HCEC 1CT (cell line): ENCODE measurements at regions not wholly inside any gene's neighbourhood (a gene's known extent, or its start where the extent isn't known, plus 50 kb on each side); places are given as distances from the start of the nearest gene placed in this dataset.
"Not testable (repeated sequence)": the region's sequence is repeated elsewhere in the genome, so short reads cannot be mapped to it uniquely, and the experiment has no call there.

Experiments
- DNase-seq: peaks from one replicate; pipeline ENCODE4 v3.0.0-alpha.2; 2017

GRCh38 chr14:89697281-89698060 lies 257.1 kb downstream of the EFCAB11 start:
- DNase-seq = no peak

- DNase-seq = no peak
Observed at GRCh38 chr14:89695846-89696245, 258.7 kb downstream of the EFCAB11 start.

GRCh38 chr14:89690139-89690538 lies 264.4 kb downstream of the EFCAB11 start:
- no peak for DNase-seq

GRCh38 chr14:89689711-89690110 lies 264.8 kb downstream of the EFCAB11 start:
- not testable (repeated sequence) for DNase-seq

- no peak for DNase-seq
Observed at GRCh38 chr14:89688507-89689211, 265.9 kb downstream of the EFCAB11 start.

GRCh38 chr14:89687129-89687528 lies 267.4 kb downstream of the EFCAB11 start:
- DNase-seq = not testable (repeated sequence)

GRCh38 chr14:89684139-89684538 lies 267.1 kb upstream of the FOXN3 start:
- no peak for DNase-seq

GRCh38 chr14:89681086-89682018 lies 264.3 kb upstream of the FOXN3 start:
- DNase-seq = no peak

- DNase-seq = no peak
Observed at GRCh38 chr14:89680156-89680555, 263.1 kb upstream of the FOXN3 start.

GRCh38 chr14:89678768-89679167 lies 261.7 kb upstream of the FOXN3 start:
- DNase-seq = no peak

- DNase-seq = no peak
Observed at GRCh38 chr14:89675590-89675989, 258.6 kb upstream of the FOXN3 start.

GRCh38 chr14:89674936-89675335 lies 257.9 kb upstream of the FOXN3 start:
- no peak for DNase-seq

GRCh38 chr14:89674240-89674639 lies 257.2 kb upstream of the FOXN3 start:
- DNase-seq = no peak

GRCh38 chr14:89673512-89674225 lies 256.6 kb upstream of the FOXN3 start:
- DNase-seq = no peak

- DNase-seq = no peak
Observed at GRCh38 chr14:89672636-89673511, 255.8 kb upstream of the FOXN3 start.

GRCh38 chr14:89669193-89669592 lies 252.2 kb upstream of the FOXN3 start:
- DNase-seq = no peak

GRCh38 chr14:89667983-89668382 lies 250.9 kb upstream of the FOXN3 start:
- DNase-seq = peak; percentile 29

- DNase-seq = not testable (repeated sequence)
Observed at GRCh38 chr14:89665300-89666081, 248.5 kb upstream of the FOXN3 start.

- DNase-seq = no peak
Observed at GRCh38 chr14:89661392-89661791, 244.4 kb upstream of the FOXN3 start.

GRCh38 chr14:89660625-89661233 lies 243.7 kb upstream of the FOXN3 start:
- not testable (repeated sequence) for DNase-seq
